PC-3 (cell line): ENCODE measurements at regions not wholly inside any gene's neighbourhood (a gene's known extent, or its start where the extent isn't known, plus 50 kb on each side); places are given as distances from the start of the nearest gene placed in this dataset.

Source experiments
- ATAC-seq: fragments of 200-7000 bp; cut with Tn5 transposase; 2 replicates; pipeline ENCODE4 v1.9.1; 2020; ENCODE audit warnings: mild to moderate bottlenecking, moderate library complexity
- BruUV-seq: library from RNA; stranded (reverse); fragments of 400-500 nt; replicated peaks from 2 replicates; lab custom pipeline; 2021; lab: Mats Ljungman, UMichigan
- CTCF ChIA-PET: fragments of 300-600 bp; sonication (Branson Sonifier 250); formaldehyde crosslinking; loops from one replicate; lab custom pipeline; 2022; ENCODE audit warnings: antibody characterized with exemption; lab: Charles Lee
- POLR2A ChIA-PET: fragments of 300-600 bp; sonication (Branson Sonifier 250); formaldehyde crosslinking; loops from one replicate; lab custom pipeline; 2022; ENCODE audit warnings: antibody characterized with exemption; ENCODE audit not compliant: unreplicated experiment; lab: Charles Lee
- DNase-seq: peaks from one replicate; pipeline ENCODE4 v3.0.0-alpha.2; 2015
- H2AFZ ChIP-seq: fragments of 300-600 bp; sonication (generic); 2 replicates; pipeline ENCODE4 v1.6.0; 2016; ENCODE audit warnings: antibody characterized with exemption, low read length
- H3F3A ChIP-seq: fragments of 300-600 bp; sonication (generic); one replicate; pipeline ENCODE4 v1.6.0; 2017; ENCODE audit warnings: antibody characterized with exemption, low read length, control low read depth, mild to moderate bottlenecking; ENCODE audit not compliant: unreplicated experiment
- H3K27ac ChIP-seq: fragments of 300-600 bp; sonication (generic); 2 replicates; pipeline ENCODE4 v1.5.1; 2016; ENCODE audit warnings: mild to moderate bottlenecking, low read length
- H3K27me3 ChIP-seq: fragments of 300-600 bp; sonication (generic); 2 replicates; pipeline ENCODE4 v1.6.1; 2016; ENCODE audit warnings: low read length, mixed read lengths
- H3K36me3 ChIP-seq: fragments of 300-600 bp; sonication (generic); 2 replicates; pipeline ENCODE4 v1.6.1; 2016; ENCODE audit warnings: low read depth, mixed run types, low read length, mixed read lengths
- H3K4me1 ChIP-seq: fragments of 300-600 bp; sonication (generic); 2 replicates; pipeline ENCODE4 v1.5.1; 2016; ENCODE audit warnings: low read length; ENCODE audit not compliant: insufficient read depth
- H3K4me2 ChIP-seq: fragments of 300-600 bp; sonication (generic); 2 replicates; pipeline ENCODE4 v1.6.0; 2016; ENCODE audit warnings: low read length
- H3K4me3 ChIP-seq: fragments of 300-600 bp; sonication (generic); 2 replicates; pipeline ENCODE4 v1.5.1; 2016; ENCODE audit warnings: mild to moderate bottlenecking, low read length, mixed read lengths
- H3K79me2 ChIP-seq: fragments of 300-600 bp; sonication (generic); 2 replicates; pipeline ENCODE4 v1.6.1; 2017; ENCODE audit warnings: low read length, mixed read lengths
- H3K9ac ChIP-seq: fragments of 300-600 bp; sonication (generic); 2 replicates; pipeline ENCODE4 v1.6.0; 2016; ENCODE audit warnings: mild to moderate bottlenecking, low read length
- H3K9me2 ChIP-seq: fragments of 300-600 bp; sonication (generic); replicated peaks from 2 replicates; pipeline ENCODE4 v1.6.1; 2016; ENCODE audit warnings: mixed run types, low read length, mixed read lengths
- H3K9me3 ChIP-seq: fragments of 300-600 bp; sonication (generic); 2 replicates; pipeline ENCODE4 v1.6.1; 2016; ENCODE audit warnings: low read length, mixed read lengths
- H4K20me1 ChIP-seq: fragments of 300-600 bp; sonication (generic); 2 replicates; pipeline ENCODE4 v1.6.1; 2016; ENCODE audit warnings: low read length, mixed read lengths
- EZH2 ChIP-seq: fragments of 300-600 bp; sonication (generic); IDR thresholded peaks from one replicate; pipeline ENCODE4 v1.6.1; 2017; ENCODE audit warnings: antibody characterized with exemption, mild to moderate bottlenecking, low read length; ENCODE audit not compliant: unreplicated experiment
- EZH2phosphoT487 ChIP-seq: fragments of 300-600 bp; sonication (generic); IDR thresholded peaks from 2 replicates; pipeline ENCODE4 v1.6.1; 2018; ENCODE audit warnings: mild to moderate bottlenecking, antibody characterized with exemption, low read length, borderline replicate concordance
- intact Hi-C: fragments of 100-400 bp; cut with micrococcal nuclease; formaldehyde crosslinking; loops from 2 replicates; pipeline ENCODE4 v1.9.0; 2023
- TF ChIP-seq, protein P1 (sequence below): fragments of 300-600 bp; sonication (generic); conservative IDR thresholded peaks from 2 replicates; pipeline ENCODE4 v1.5.1; 2017; ENCODE audit warnings: antibody characterized with exemption, low read depth, mild to moderate bottlenecking, low read length

DNA sequence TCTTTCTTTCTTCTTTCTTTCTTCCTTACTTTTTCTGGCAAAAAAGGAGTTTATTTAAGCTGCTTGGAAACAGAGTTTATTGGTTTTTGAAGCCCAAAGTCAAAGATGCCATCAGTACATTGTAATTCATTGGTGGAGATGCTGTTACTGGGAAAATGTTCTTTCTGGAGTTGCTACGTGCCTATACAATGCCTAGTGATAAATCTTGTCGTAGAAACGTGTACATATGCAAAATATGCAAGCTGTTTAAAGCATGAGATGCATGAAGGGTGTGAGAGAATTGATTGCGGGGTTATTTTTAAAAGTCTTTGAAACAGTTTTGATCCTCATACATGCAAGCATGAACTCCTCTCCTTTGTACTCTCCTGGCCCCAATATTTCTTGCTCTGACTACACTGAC lies 1060.6 kb upstream of the NCAM2 start:
- ATAC-seq: no peak
- Histone ChIP-seq H3K4me3 (no peak overlapping the region), H3F3A (no peaks in the 10 kb centered on the region), H3K36me3 (no peaks in the 10 kb centered on the region), H3K27ac (no peak overlapping the region), H3K79me2 (no peaks in the 10 kb centered on the region), H3K9ac (no peak overlapping the region), H3K4me2 (no peak overlapping the region), H4K20me1 (no peaks in the 10 kb centered on the region), H3K4me1 (no peaks in the 10 kb centered on the region), H3K27me3 (no peaks in the 10 kb centered on the region), H3K9me3 (no peaks in the 10 kb centered on the region), H3K9me2 (no peaks in the 10 kb centered on the region), H2AFZ (no peak overlapping the region)
- no TSS peak for BruUV-seq
- ChIA-PET CTCF (no interaction called here), POLR2A (no interaction called here)
- DNase-seq: no peak
- TF ChIP-seq, protein P1, sequence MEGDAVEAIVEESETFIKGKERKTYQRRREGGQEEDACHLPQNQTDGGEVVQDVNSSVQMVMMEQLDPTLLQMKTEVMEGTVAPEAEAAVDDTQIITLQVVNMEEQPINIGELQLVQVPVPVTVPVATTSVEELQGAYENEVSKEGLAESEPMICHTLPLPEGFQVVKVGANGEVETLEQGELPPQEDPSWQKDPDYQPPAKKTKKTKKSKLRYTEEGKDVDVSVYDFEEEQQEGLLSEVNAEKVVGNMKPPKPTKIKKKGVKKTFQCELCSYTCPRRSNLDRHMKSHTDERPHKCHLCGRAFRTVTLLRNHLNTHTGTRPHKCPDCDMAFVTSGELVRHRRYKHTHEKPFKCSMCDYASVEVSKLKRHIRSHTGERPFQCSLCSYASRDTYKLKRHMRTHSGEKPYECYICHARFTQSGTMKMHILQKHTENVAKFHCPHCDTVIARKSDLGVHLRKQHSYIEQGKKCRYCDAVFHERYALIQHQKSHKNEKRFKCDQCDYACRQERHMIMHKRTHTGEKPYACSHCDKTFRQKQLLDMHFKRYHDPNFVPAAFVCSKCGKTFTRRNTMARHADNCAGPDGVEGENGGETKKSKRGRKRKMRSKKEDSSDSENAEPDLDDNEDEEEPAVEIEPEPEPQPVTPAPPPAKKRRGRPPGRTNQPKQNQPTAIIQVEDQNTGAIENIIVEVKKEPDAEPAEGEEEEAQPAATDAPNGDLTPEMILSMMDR: no peak
- TF ChIP-seq EZH2phosphoT487 (no peak), EZH2 (no peak)
- intact Hi-C loops: no loop called here

DNA sequence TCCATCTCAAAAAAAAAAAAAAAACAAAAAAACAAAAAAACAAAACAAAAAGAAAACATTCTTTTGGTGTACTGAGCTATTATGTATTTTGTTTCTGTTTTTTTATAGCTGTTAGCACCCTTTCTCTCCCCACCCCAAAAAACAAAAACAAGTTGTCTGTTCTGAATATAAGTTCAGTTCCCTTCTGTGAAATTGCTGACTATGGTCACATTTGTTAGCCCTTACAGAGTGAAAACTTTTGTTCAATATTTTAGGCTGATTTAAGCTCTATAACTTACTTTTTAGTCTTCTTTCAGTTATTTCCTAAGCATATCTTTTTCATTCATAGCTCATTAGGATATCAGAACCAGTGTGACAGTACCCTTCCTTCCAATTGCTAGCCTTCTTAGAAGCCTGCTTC lies 1056.6 kb upstream of the NCAM2 start:
- Histone ChIP-seq H3K36me3 (no peaks in the 10 kb centered on the region), H3K4me2 (no peak overlapping the region), H3K79me2 (no peaks in the 10 kb centered on the region), H3K27me3 (no peaks in the 10 kb centered on the region), H3K9ac (no peak overlapping the region), H3K9me3 (no peaks in the 10 kb centered on the region), H3K4me1 (no peaks in the 10 kb centered on the region), H2AFZ (no peak overlapping the region), H4K20me1 (no peaks in the 10 kb centered on the region), H3K9me2 (no peaks in the 10 kb centered on the region), H3F3A (no peaks in the 10 kb centered on the region), H3K27ac (no peak overlapping the region), H3K4me3 (no peak overlapping the region)
- intact Hi-C loops: no loop called here
- ChIA-PET POLR2A (no interaction called here), CTCF (no interaction called here)
- TF ChIP-seq EZH2phosphoT487 (no peak), EZH2 (no peak)
- TF ChIP-seq, protein P1: no peak
- BruUV-seq: no TSS peak
- ATAC-seq: no peak
- DNase-seq: no peak

DNA sequence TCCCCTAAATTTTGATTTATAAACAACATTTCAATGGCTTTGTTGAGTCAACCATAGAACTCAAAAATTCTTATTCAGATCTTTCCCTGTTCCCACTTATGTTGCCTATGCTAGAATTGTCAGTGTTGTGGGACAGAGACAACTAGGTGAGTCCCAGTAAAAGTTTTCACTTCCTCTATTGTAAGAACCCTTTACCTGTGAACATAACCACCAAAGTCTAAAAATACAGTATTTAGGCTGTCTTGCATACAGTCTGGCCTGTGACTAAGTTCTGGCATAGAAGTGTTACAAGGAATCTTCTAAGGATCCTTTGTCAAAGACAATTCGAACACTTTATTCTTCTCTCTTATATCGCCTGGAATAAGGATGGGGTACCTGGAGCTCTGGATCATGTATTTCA lies 1047.9 kb upstream of the NCAM2 start:
- ATAC-seq: no peak

More for the DNA sequence above, 1047.9 kb upstream of the NCAM2 start:
- Histone ChIP-seq H3K9ac (no peak overlapping the region), H3K4me1 (no peaks in the 10 kb centered on the region), H3F3A (no peaks in the 10 kb centered on the region), H3K27ac (no peak overlapping the region), H3K9me2 (no peaks in the 10 kb centered on the region), H2AFZ (no peak overlapping the region), H3K9me3 (peaks cover 10% of the 10 kb centered on the region; the same call in 1 of the 2 replicates), H3K79me2 (no peaks in the 10 kb centered on the region), H3K36me3 (no peaks in the 10 kb centered on the region), H3K4me3 (no peak overlapping the region), H3K27me3 (no peaks in the 10 kb centered on the region), H3K4me2 (no peak overlapping the region), H4K20me1 (no peaks in the 10 kb centered on the region)
- ChIA-PET CTCF (no interaction called here), POLR2A (no interaction called here)
- DNase-seq: no peak
- TF ChIP-seq EZH2phosphoT487: no peak
- TF ChIP-seq EZH2: no peak
- TF ChIP-seq, protein P1: no peak
- intact Hi-C loops: no loop called here
- BruUV-seq: no TSS peak
